ENCODE measurements at regions not wholly inside any gene's neighbourhood (a gene's known extent, or its start where the extent isn't known, plus 50 kb on each side); places are given as distances from the start of the nearest gene placed in this dataset.

DNA sequence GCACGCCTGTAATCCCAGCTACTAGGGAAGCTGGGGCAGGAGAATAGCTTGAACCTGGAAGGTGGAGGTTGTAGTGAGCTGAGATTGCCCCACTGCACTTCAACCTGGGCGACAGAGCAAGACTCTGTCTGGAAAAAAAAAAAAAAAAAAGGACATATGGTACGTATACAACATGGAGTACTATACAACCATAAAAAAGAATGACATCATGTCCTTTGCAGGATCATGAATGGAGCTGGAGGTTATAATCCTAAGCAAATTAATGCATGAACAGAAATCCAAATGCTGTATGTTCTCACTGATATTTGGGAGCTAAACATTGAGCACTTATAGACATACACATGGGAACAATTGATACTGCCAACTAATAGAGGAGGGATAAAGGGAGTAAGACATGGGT is 99.3 kb upstream of the KCNJ3 start:
- no peak for ATAC-seq
- no peak for DNase-seq (ENCODE audit: low read depth, low spot score)
- no TSS peak for BruUV-seq (replicated peaks)
- no peak overlapping the region for H3K4me3 ChIP-seq (ENCODE audit: low read depth in 2 of 2, low read length in 2 of 2)
- no peak overlapping the region for H3K27ac ChIP-seq (ENCODE audit: low read length)
- H3K4me1 ChIP-seq (ENCODE audit: control insufficient read depth, insufficient read depth, low read length): no peaks in the 10 kb centered on the region
- ChIA-PET CTCF (no interaction called here), POLR2A (no interaction called here)
- H3K36me3 ChIP-seq (ENCODE audit: control insufficient read depth, insufficient read depth, low read length): no peaks in the 10 kb centered on the region
- no peaks in the 10 kb centered on the region for H3K27me3 ChIP-seq (ENCODE audit: control insufficient read depth, insufficient read depth, low read length)
- in situ Hi-C loops (cut with HindIII; ENCODE audit: low pct_unique_long_range_greater_than_20kb, low sequenced_read_pairs): no loop called here
- H3K9me3 ChIP-seq (ENCODE audit: control insufficient read depth, insufficient read depth, low read depth, low read length): no peaks in the 10 kb centered on the region
- intact Hi-C loops (cut with micrococcal nuclease; ENCODE audit: unreplicated experiment): no loop called here
- no peak for TF ChIP-seq TCF7L2 (IDR thresholded peaks at IDR 0.05; ENCODE audit: low read depth, low read length)
- no peak for TF ChIP-seq POLR2AphosphoS5 (IDR thresholded peaks at IDR 0.05; ENCODE audit: low read depth, low read length)
- TF ChIP-seq, protein P1, sequence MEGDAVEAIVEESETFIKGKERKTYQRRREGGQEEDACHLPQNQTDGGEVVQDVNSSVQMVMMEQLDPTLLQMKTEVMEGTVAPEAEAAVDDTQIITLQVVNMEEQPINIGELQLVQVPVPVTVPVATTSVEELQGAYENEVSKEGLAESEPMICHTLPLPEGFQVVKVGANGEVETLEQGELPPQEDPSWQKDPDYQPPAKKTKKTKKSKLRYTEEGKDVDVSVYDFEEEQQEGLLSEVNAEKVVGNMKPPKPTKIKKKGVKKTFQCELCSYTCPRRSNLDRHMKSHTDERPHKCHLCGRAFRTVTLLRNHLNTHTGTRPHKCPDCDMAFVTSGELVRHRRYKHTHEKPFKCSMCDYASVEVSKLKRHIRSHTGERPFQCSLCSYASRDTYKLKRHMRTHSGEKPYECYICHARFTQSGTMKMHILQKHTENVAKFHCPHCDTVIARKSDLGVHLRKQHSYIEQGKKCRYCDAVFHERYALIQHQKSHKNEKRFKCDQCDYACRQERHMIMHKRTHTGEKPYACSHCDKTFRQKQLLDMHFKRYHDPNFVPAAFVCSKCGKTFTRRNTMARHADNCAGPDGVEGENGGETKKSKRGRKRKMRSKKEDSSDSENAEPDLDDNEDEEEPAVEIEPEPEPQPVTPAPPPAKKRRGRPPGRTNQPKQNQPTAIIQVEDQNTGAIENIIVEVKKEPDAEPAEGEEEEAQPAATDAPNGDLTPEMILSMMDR (IDR thresholded peaks at IDR 0.05): no peak
- TF ChIP-seq SIN3A (IDR thresholded peaks at IDR 0.05; ENCODE audit: borderline replicate concordance, insufficient read depth, low read depth, low read length): no peak
- TF ChIP-seq, protein P2, sequence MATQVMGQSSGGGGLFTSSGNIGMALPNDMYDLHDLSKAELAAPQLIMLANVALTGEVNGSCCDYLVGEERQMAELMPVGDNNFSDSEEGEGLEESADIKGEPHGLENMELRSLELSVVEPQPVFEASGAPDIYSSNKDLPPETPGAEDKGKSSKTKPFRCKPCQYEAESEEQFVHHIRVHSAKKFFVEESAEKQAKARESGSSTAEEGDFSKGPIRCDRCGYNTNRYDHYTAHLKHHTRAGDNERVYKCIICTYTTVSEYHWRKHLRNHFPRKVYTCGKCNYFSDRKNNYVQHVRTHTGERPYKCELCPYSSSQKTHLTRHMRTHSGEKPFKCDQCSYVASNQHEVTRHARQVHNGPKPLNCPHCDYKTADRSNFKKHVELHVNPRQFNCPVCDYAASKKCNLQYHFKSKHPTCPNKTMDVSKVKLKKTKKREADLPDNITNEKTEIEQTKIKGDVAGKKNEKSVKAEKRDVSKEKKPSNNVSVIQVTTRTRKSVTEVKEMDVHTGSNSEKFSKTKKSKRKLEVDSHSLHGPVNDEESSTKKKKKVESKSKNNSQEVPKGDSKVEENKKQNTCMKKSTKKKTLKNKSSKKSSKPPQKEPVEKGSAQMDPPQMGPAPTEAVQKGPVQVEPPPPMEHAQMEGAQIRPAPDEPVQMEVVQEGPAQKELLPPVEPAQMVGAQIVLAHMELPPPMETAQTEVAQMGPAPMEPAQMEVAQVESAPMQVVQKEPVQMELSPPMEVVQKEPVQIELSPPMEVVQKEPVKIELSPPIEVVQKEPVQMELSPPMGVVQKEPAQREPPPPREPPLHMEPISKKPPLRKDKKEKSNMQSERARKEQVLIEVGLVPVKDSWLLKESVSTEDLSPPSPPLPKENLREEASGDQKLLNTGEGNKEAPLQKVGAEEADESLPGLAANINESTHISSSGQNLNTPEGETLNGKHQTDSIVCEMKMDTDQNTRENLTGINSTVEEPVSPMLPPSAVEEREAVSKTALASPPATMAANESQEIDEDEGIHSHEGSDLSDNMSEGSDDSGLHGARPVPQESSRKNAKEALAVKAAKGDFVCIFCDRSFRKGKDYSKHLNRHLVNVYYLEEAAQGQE (IDR thresholded peaks at IDR 0.05; ENCODE audit: insufficient read depth in 1 of 2, low read depth in 2 of 2, low read length in 1 of 2): no peak

DNA sequence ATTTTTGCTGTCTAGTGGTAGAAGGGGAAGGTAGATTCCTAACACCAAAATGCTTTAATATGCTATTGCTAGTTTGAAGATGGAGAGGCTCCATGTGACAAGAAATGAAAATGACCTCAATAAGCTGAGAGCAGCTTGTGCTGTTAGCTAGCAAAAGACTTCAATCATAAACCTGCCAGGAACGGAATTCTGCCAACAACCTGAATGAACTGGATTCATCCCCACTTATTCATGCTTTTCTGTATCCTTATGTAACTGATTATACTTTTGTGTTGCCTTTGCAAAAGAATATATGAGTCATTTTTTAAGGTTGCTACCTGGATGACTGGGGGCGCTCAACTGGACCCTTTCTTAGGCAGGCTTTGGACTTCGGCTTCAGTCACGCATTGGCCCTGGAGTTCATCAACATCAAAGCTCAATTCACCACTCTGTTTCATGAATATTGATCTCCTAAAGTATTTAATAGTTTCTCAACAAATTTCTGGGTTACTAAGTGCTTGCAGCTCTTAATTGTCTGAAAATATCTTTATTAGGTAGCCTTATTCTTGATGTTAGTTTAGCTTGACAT is 97.5 kb upstream of the KCNJ3 start:
- CTCF ChIA-PET: no interaction called here
- BruUV-seq (replicated peaks): no TSS peak
- ATAC-seq (no peak), DNase-seq (ENCODE audit: low read depth, low spot score) (no peak)
- in situ Hi-C loops (cut with HindIII; ENCODE audit: low pct_unique_long_range_greater_than_20kb, low sequenced_read_pairs): no loop called here
- no peaks in the 10 kb centered on the region for H3K36me3 ChIP-seq (ENCODE audit: control insufficient read depth, insufficient read depth, low read length)
- no peaks in the 10 kb centered on the region for H3K9me3 ChIP-seq (ENCODE audit: control insufficient read depth, insufficient read depth, low read depth, low read length)
- no peaks in the 10 kb centered on the region for H3K27me3 ChIP-seq (ENCODE audit: control insufficient read depth, insufficient read depth, low read length)
- H3K4me3 ChIP-seq (ENCODE audit: low read depth in 2 of 2, low read length in 2 of 2): no peak overlapping the region
- no peak overlapping the region for H3K27ac ChIP-seq (ENCODE audit: low read length)
- TF ChIP-seq, protein P2 (IDR thresholded peaks at IDR 0.05; ENCODE audit: insufficient read depth in 1 of 2, low read depth in 2 of 2, low read length in 1 of 2): no peak
- TF ChIP-seq, protein P1 (IDR thresholded peaks at IDR 0.05): no peak
- TF ChIP-seq POLR2AphosphoS5 (IDR thresholded peaks at IDR 0.05; ENCODE audit: low read depth, low read length): no peak
- no peak for TF ChIP-seq TCF7L2 (IDR thresholded peaks at IDR 0.05; ENCODE audit: low read depth, low read length)
- no peak for TF ChIP-seq SIN3A (IDR thresholded peaks at IDR 0.05; ENCODE audit: borderline replicate concordance, insufficient read depth, low read depth, low read length)
- POLR2A ChIA-PET: no interaction called here
- intact Hi-C loops (cut with micrococcal nuclease; ENCODE audit: unreplicated experiment): no loop called here
- H3K4me1 ChIP-seq (ENCODE audit: control insufficient read depth, insufficient read depth, low read length): no peaks in the 10 kb centered on the region

Data from Panc1 (cell line).